Breast epithelium (tissue), 4 donors: ENCODE measurements at regions not wholly inside any gene's neighbourhood (a gene's known extent, or its start where the extent isn't known, plus 50 kb on each side); places are given as distances from the start of the nearest gene placed in this dataset.
A peak's percentile ranks its signal among the peaks of the same experiment; 100 is the strongest.

Experiments
- DNase-seq, 2 donors: peaks; one replicate each; pipeline ENCODE4 v3.0.0-alpha.2; 2019; ENCODE audit warnings: low spot score in 2 of 2
- H3K27ac ChIP-seq, 2 donors: fragments of 200-600 bp; sonication (generic) in 1 of 2; one replicate each; pipeline ENCODE4 v1.5.1; 2016 to 2019; ENCODE audit warnings: mild to moderate bottlenecking in 1 of 2
- H3K27me3 ChIP-seq, 2 donors: fragments of 200-600 bp; sonication (generic) in 1 of 2; one replicate each; pipeline versions ENCODE4 v1.5.1 to v1.6.0; 2017 to 2019; ENCODE audit warnings: control low read depth in 1 of 2, mild to moderate bottlenecking in 1 of 2
- H3K36me3 ChIP-seq: fragments of 200-600 bp; one replicate; pipeline ENCODE4 v1.5.1; 2019
- H3K4me1 ChIP-seq, 2 donors: fragments of 200-600 bp; sonication (generic); one replicate each; pipeline ENCODE4 v1.5.1; 2016 to 2019; ENCODE audit warnings: control low read depth in 1 of 2
- H3K4me3 ChIP-seq, 3 donors: fragments of 200-600 bp; sonication (generic); 1 replicate in 2 of 3; 2 replicates in 1 of 3; pipeline ENCODE4 v1.5.1; 2016 to 2019; ENCODE audit warnings: mild to moderate bottlenecking in 3 of 3, moderate library complexity in 2 of 3
- H3K9me3 ChIP-seq, 2 donors: fragments of 200-600 bp; sonication (generic) in 1 of 2; one replicate each; pipeline ENCODE4 v1.5.1; 2016 to 2019; ENCODE audit warnings: control low read depth in 1 of 2
- POLR2A ChIP-seq: fragments of 450-650 bp; IDR thresholded peaks from one replicate; pipeline ENCODE4 v1.6.1; 2016; ENCODE audit warnings: antibody characterized with exemption, mild to moderate bottlenecking, moderate library complexity
- POLR2AphosphoS5 ChIP-seq, 3 donors: sonication (generic); formaldehyde crosslinking; IDR thresholded peaks; one replicate each; pipeline ENCODE4 v1.6.1; 2017; ENCODE audit warnings: antibody characterized with exemption in 3 of 3
- intact Hi-C: fragments of 100-400 bp; cut with DNase I; formaldehyde crosslinking; loops from one replicate; pipeline ENCODE4 v1.15.1; 2023; ENCODE audit warnings: low total_unique reads
- TF ChIP-seq, protein P1 (sequence below), 3 donors: fragments of 450-650 bp; IDR thresholded peaks; one replicate each; pipeline ENCODE4 v1.5.1; 2016 to 2017; ENCODE audit warnings: antibody characterized with exemption in 3 of 3, mild to moderate bottlenecking in 3 of 3, moderate library complexity in 3 of 3

DNA sequence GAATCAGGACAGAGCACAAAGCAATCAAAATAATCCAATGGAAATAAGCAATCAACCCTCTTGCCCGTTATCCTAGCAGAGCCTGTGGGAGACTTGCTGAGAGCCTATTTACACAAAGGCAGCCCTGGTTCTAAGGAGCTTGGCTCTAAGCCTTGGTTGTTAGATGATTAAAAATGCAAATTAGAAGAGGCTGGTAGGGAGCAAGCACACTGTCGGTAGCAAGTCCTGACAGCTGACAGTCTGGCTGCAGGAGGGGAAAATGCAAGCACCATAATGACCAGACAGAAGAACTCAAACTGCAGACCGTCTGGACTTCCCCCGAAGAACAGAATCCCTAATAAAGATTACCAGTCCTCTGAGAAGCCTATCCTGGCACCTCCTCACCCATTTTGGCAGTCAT is 131.8 kb upstream of the CTTNBP2 start:
- intact Hi-C loops = no loop called here

DNA sequence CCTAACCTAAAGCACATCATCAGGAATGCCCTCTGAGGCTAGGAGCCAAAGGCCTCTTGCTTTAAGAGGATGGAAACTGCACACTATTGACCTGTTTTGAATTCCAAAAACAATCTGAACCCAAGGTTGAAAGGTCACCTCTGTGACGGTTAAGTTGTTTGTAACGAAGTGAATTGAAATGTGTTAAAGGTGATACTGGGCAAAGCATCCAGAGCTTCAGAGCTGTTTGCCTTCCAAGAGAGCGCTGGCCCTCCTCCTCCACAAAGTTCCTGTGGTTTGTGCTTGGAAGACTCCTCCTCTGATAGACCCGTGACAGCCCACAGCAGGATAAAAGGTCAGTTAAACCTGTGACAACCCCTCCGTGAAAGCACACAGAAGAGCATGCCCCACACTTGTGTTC is 133.7 kb upstream of the CTTNBP2 start:
- TF ChIP-seq, protein P1, sequence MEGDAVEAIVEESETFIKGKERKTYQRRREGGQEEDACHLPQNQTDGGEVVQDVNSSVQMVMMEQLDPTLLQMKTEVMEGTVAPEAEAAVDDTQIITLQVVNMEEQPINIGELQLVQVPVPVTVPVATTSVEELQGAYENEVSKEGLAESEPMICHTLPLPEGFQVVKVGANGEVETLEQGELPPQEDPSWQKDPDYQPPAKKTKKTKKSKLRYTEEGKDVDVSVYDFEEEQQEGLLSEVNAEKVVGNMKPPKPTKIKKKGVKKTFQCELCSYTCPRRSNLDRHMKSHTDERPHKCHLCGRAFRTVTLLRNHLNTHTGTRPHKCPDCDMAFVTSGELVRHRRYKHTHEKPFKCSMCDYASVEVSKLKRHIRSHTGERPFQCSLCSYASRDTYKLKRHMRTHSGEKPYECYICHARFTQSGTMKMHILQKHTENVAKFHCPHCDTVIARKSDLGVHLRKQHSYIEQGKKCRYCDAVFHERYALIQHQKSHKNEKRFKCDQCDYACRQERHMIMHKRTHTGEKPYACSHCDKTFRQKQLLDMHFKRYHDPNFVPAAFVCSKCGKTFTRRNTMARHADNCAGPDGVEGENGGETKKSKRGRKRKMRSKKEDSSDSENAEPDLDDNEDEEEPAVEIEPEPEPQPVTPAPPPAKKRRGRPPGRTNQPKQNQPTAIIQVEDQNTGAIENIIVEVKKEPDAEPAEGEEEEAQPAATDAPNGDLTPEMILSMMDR (IDR thresholded peaks at IDR 0.05) = no peak
- no peak for TF ChIP-seq POLR2AphosphoS5 (IDR thresholded peaks at IDR 0.05)
- no peak for TF ChIP-seq POLR2A
- Histone ChIP-seq H3K4me1 (no peaks in the 10 kb centered on the region), H3K27ac (peak overlapping the region; percentile 59 to 69), H3K9me3 (no peaks in the 10 kb centered on the region), H3K36me3 (no peaks in the 10 kb centered on the region), H3K4me3 (no peak overlapping the region), H3K27me3 (no peaks in the 10 kb centered on the region)
- intact Hi-C loops = no loop called here
- DNase-seq = peak in 1 of 2 donors; percentile 31

More for the DNA sequence above, 131.8 kb upstream of the CTTNBP2 start:
- H3K9me3 ChIP-seq = no peaks in the 10 kb centered on the region
- no peak overlapping the region for H3K27ac ChIP-seq
- H3K36me3 ChIP-seq = no peaks in the 10 kb centered on the region
- no peak overlapping the region for H3K4me3 ChIP-seq
- H3K4me1 ChIP-seq = no peaks in the 10 kb centered on the region
- no peak for DNase-seq
- no peaks in the 10 kb centered on the region for H3K27me3 ChIP-seq
- TF ChIP-seq POLR2A (no peak), POLR2AphosphoS5 (IDR thresholded peaks at IDR 0.05) (no peak)

DNA sequence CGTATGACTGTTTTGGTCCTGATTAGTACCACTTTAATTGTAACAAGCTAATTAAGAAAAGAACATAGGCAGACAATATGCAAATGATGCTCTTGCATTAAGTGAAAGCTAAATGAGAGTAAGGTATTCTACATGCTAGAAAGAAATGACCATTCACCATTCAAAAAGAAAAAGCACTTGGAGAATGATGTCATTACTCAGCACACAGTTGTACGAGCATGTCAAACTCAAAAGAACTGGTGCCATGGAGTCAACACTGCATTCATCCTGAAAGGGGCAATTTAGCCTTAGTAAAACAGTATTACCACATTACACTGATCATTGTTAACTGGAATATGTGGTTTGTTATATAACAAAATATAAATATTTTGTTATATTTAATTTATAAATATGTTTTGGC is 136.2 kb upstream of the CTTNBP2 start:
- no peak for DNase-seq
- intact Hi-C loops = no loop called here
- Histone ChIP-seq H3K4me3 (no peak overlapping the region), H3K4me1 (no peaks in the 10 kb centered on the region), H3K36me3 (no peaks in the 10 kb centered on the region), H3K9me3 (no peaks in the 10 kb centered on the region), H3K27me3 (no peaks in the 10 kb centered on the region), H3K27ac (no peak overlapping the region)
- TF ChIP-seq POLR2A (no peak), POLR2AphosphoS5 (IDR thresholded peaks at IDR 0.05) (no peak)
- TF ChIP-seq, protein P1 (IDR thresholded peaks at IDR 0.05) = no peak

DNA sequence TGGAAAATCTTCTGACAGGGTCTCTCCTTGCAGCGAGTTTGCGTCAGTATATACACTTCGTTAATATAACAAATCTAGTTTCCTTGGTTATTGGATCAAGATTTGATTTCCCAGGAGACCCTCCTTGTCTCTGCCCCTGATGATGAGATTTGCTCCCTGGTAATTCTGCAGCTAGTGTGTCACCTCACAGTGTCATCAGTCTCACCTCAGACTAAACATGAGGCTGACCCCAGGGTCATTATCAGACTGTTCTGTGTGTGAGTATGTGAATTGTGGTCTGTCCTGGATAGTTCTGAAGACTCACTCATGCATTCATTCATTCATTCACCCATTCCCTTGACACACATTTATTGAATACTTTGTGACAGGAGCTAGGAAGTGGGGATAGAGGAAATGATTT is 138.4 kb upstream of the CTTNBP2 start:
- Histone ChIP-seq H3K27me3 (no peaks in the 10 kb centered on the region), H3K9me3 (no peaks in the 10 kb centered on the region)
- DNase-seq = no peak

DNA sequence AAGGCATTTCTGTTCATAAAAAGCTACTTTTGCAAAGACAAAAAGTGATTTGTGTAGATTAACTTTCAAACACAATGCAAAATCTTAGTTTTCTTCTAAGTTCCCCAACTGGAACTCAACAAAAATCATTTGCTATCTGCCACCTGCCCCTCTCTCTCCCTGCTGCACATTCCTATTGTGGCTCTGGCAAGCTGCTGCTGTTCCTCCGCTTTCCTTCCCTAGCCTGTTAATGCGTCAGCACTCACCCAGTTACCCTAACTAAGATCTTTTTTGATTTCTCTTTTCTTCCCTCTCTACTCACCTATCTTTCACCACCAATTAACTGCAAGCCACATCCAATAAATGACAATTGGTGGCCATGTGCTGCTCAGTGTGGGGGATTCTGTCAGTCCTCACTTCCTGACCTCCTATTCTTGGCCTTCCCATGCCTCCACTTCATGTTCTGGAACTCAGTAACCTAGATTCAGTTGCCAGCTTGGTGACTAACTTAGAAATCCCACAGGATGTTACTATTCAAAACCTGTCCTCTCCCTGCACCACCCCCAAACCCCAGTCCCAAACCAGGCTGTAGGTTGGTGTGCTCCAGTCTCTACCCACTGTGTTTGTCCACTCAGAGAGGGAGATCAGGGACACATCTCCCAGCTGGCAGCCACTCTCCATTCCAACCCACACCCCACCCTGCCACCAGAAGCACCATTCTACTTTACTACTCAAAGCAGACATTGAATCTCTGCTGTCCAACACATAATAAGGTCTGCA is 140.2 kb upstream of the CTTNBP2 start:
- H3K27me3 ChIP-seq = no peaks in the 10 kb centered on the region
- DNase-seq = no peak
- no peak overlapping the region for H3K4me3 ChIP-seq
- TF ChIP-seq, protein P1 (IDR thresholded peaks at IDR 0.05) = no peak
- TF ChIP-seq POLR2A = no peak
- TF ChIP-seq POLR2AphosphoS5 (IDR thresholded peaks at IDR 0.05) = no peak
- intact Hi-C loops = no loop called here
- H3K4me1 ChIP-seq = no peaks in the 10 kb centered on the region
- H3K9me3 ChIP-seq = no peaks in the 10 kb centered on the region
- no peak overlapping the region for H3K27ac ChIP-seq
- H3K36me3 ChIP-seq = no peaks in the 10 kb centered on the region

More for the DNA sequence above, 138.4 kb upstream of the CTTNBP2 start:
- TF ChIP-seq, protein P1 (IDR thresholded peaks at IDR 0.05) = no peak
- TF ChIP-seq POLR2A = no peak
- TF ChIP-seq POLR2AphosphoS5 (IDR thresholded peaks at IDR 0.05) = no peak
- H3K36me3 ChIP-seq = no peaks in the 10 kb centered on the region
- intact Hi-C loops = no loop called here
- H3K27ac ChIP-seq = no peak overlapping the region
- no peak overlapping the region for H3K4me3 ChIP-seq
- H3K4me1 ChIP-seq = no peaks in the 10 kb centered on the region
